ENCODE measurements at regions not wholly inside any gene's neighbourhood (a gene's known extent, or its start where the extent isn't known, plus 50 kb on each side); places are given as distances from the start of the nearest gene placed in this dataset.

DNA sequence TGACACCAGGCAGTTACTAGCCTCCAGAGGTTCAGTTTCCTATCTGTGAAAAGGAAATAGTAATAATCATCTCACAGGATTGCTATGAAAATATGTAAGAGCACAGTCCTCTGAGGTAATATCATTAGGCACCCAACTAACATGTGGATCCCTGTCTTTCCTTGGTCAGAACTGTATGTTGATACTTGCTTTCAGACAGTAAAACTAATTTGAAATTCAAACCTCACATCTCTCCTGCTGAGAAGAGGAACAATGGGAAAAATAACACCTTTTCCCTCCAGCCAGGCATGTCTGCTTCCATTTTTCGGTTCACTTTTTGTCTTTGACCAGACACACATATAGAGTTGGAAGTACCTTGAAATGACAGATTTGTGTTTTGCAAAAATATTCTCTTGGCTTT, 262.7 kb downstream of the IL15 start:
- Mint-ChIP-seq H3K27me3 (ENCODE audit: low read depth in 3 of 3) (peaks cover 0 to 2% (median 2%) of the 10 kb centered on the region in 3 donors), H3K4me1 (peaks cover 5% of the 10 kb centered on the region), H3K4me3 (no peak overlapping the region), H3K9me3 (peaks cover 0 to 2% (median 0%) of the 10 kb centered on the region in 7 donors), H3K27ac (no peak overlapping the region), H3K36me3 (no peaks in the 10 kb centered on the region)
- intact Hi-C loops (cut with micrococcal nuclease), result no loop called here
- no peak overlapping the region for H2AFZ ChIP-seq (ENCODE audit: insufficient read depth, low read depth, low read length, poor library complexity, severe bottlenecking)
- H3K27me3 ChIP-seq (ENCODE audit: control insufficient read depth in 2 of 2, insufficient read depth in 2 of 2, low read length in 2 of 2), result no peaks in the 10 kb centered on the region
- no peaks in the 10 kb centered on the region for H3K4me1 ChIP-seq (ENCODE audit: control insufficient read depth in 1 of 2, insufficient read depth in 2 of 2, low read length in 2 of 2)
- H3K27ac ChIP-seq (ENCODE audit: low read depth in 1 of 2, low read length in 2 of 2), result no peak overlapping the region
- WGBS (ENCODE audit: insufficient coverage), result no CpG with 5 or more reads among the region's 1 CpG
- no peaks in the 10 kb centered on the region for H4K20me1 ChIP-seq (ENCODE audit: insufficient read depth, low read length)
- H3K9me3 ChIP-seq (replicated peaks in 1 of 2; ENCODE audit: control insufficient read depth in 1 of 2, insufficient read depth in 1 of 2, low read length in 2 of 2), result peaks cover 0 to 4% of the 10 kb centered on the region in 2 donors
- H3K9ac ChIP-seq (ENCODE audit: insufficient read depth, low read length, poor library complexity, severe bottlenecking), result no peak overlapping the region
- H3K4me2 ChIP-seq (replicated peaks; ENCODE audit: extremely low read depth, low read length, poor library complexity, severe bottlenecking), result no peak overlapping the region
- H3K79me2 ChIP-seq (ENCODE audit: insufficient read depth, low read length), result no peaks in the 10 kb centered on the region
- no peaks in the 10 kb centered on the region for H3K36me3 ChIP-seq (replicated peaks in 1 of 2; ENCODE audit: control insufficient read depth in 1 of 2, insufficient read depth in 2 of 2, low read length in 2 of 2)
- DNase-seq, result no peak
- TF ChIP-seq, protein P1, sequence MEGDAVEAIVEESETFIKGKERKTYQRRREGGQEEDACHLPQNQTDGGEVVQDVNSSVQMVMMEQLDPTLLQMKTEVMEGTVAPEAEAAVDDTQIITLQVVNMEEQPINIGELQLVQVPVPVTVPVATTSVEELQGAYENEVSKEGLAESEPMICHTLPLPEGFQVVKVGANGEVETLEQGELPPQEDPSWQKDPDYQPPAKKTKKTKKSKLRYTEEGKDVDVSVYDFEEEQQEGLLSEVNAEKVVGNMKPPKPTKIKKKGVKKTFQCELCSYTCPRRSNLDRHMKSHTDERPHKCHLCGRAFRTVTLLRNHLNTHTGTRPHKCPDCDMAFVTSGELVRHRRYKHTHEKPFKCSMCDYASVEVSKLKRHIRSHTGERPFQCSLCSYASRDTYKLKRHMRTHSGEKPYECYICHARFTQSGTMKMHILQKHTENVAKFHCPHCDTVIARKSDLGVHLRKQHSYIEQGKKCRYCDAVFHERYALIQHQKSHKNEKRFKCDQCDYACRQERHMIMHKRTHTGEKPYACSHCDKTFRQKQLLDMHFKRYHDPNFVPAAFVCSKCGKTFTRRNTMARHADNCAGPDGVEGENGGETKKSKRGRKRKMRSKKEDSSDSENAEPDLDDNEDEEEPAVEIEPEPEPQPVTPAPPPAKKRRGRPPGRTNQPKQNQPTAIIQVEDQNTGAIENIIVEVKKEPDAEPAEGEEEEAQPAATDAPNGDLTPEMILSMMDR (IDR thresholded peaks at IDR 0.05), result no peak
- no peak overlapping the region for H3K4me3 ChIP-seq (replicated peaks in 1 of 3; ENCODE audit: low read depth in 2 of 3, low read length in 3 of 3)

DNA sequence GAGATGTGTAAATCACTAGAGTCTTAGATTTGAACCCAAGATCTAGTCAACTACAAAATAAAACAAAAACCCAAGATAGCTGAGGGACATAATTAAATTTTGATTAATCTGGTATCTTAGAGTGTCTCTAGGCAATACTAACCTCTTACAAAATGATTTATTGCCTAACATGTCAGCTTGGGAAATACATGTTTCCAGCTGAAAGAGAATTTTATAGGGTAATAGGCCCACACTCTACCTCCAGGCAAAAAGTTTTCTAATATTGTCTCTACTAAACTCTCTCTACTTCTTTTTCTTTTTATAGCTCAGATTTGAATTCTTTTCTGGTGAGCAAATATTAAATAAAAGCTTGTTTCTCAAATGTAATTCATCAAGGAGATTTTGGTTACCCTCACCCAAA, 263.2 kb downstream of the IL15 start:
- H3K79me2 ChIP-seq (ENCODE audit: insufficient read depth, low read length), result no peaks in the 10 kb centered on the region
- no peak overlapping the region for H3K9ac ChIP-seq (ENCODE audit: insufficient read depth, low read length, poor library complexity, severe bottlenecking)
- H3K27ac ChIP-seq (ENCODE audit: low read depth in 1 of 2, low read length in 2 of 2), result no peak overlapping the region
- Mint-ChIP-seq H3K4me3 (no peak overlapping the region), H3K27me3 (ENCODE audit: low read depth in 3 of 3) (peaks cover 0 to 2% (median 0%) of the 10 kb centered on the region in 3 donors), H3K4me1 (peaks cover 5% of the 10 kb centered on the region), H3K36me3 (no peaks in the 10 kb centered on the region), H3K9me3 (peaks cover 0 to 2% (median 0%) of the 10 kb centered on the region in 7 donors), H3K27ac (no peak overlapping the region)
- no peak overlapping the region for H3K4me3 ChIP-seq (replicated peaks in 1 of 3; ENCODE audit: low read depth in 2 of 3, low read length in 3 of 3)
- H3K36me3 ChIP-seq (replicated peaks in 1 of 2; ENCODE audit: control insufficient read depth in 1 of 2, insufficient read depth in 2 of 2, low read length in 2 of 2), result no peaks in the 10 kb centered on the region
- no peaks in the 10 kb centered on the region for H3K4me1 ChIP-seq (ENCODE audit: control insufficient read depth in 1 of 2, insufficient read depth in 2 of 2, low read length in 2 of 2)
- intact Hi-C loops (cut with micrococcal nuclease), result no loop called here
- TF ChIP-seq, protein P1 (IDR thresholded peaks at IDR 0.05), result no peak
- no peak for DNase-seq
- no peaks in the 10 kb centered on the region for H3K27me3 ChIP-seq (ENCODE audit: control insufficient read depth in 2 of 2, insufficient read depth in 2 of 2, low read length in 2 of 2)
- no peak overlapping the region for H2AFZ ChIP-seq (ENCODE audit: insufficient read depth, low read depth, low read length, poor library complexity, severe bottlenecking)
- no peaks in the 10 kb centered on the region for H4K20me1 ChIP-seq (ENCODE audit: insufficient read depth, low read length)
- H3K4me2 ChIP-seq (replicated peaks; ENCODE audit: extremely low read depth, low read length, poor library complexity, severe bottlenecking), result no peak overlapping the region
- H3K9me3 ChIP-seq (replicated peaks in 1 of 2; ENCODE audit: control insufficient read depth in 1 of 2, insufficient read depth in 1 of 2, low read length in 2 of 2), result peaks cover 0 to 4% of the 10 kb centered on the region in 2 donors
